Activated T-cell treated with anti-CD3 and anti-CD28 coated beads, Interleukin-2, amount 50 U/mL, for 48 hours (primary cell): ENCODE measurements at regions not wholly inside any gene's neighbourhood (a gene's known extent, or its start where the extent isn't known, plus 50 kb on each side); places are given as distances from the start of the nearest gene placed in this dataset.
"Not testable (repeated sequence)": the region's sequence is repeated elsewhere in the genome, so short reads cannot be mapped to it uniquely, and the experiment has no call there.

Experiments
- DNase-seq, 2 experiments: peaks; one replicate each; pipeline ENCODE4 v3.0.0-alpha.2; 2020

DNA sequence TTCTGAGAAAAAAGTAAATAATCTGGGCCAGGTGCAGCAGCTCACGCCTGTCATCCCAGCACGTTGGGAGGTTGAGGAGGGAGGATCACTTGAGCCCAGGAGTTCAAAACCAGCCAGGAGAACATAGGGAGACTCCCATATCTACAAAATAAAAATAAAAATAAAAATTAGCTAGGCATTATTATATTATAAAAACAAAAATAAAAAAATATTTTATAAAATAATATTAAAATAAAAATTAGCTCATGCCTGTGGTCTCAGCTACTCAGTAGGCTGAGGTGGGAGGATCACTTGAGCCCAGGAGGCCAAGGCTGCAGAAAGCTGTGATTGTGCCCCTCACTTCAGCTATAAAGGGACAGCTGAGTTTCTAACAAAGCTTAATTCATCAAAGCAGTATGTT is 362.9 kb downstream of the SMOC2 start:
- DNase-seq = no peak

GRCh38 chr6:168799067-168799466 is 358.1 kb downstream of the SMOC2 start:
- no peak for DNase-seq

DNA sequence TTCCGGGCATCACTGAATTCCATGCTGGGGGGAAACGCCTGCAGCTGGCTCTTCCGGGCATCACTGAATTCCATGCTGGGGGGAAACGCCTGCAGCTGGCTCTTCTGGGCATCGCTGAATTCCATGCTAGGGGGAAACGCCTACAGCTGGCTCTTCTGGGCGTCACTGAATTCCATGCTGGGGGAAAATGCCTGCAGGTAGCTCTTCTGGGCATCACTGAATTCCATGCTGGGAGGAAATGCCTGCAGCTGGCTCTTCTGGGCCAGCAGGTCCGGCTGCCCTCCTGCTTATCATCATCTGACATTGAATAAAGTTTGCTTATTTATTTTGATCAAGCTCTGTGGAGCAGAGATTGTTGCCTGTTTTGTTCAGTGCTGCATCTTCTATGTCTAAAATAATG is 355.1 kb downstream of the SMOC2 start:
- no peak for DNase-seq

- DNase-seq = not testable (repeated sequence)
These were observed 354.6 kb downstream of the SMOC2 start for GRCh38 chr6:168795611-168796010.

DNA sequence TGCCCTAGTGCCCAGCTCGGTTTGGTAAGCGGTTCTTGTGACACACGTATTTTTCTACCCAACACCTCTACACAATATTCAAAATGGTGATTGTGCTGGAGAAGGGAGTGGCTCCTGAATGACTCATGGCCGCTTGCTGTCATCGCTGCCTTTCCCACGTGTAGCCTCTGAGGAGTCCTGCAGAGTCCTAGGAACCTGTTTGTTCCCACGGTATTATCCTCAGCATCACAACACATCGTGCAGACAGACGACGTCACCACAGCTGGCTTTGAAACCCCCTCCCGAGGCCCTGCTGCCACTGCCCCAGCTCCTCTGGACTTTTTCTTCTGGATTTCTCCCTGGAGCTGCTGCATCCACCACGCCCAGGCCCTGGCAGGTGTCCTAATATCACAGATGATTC is 353.5 kb downstream of the SMOC2 start:
- DNase-seq = no peak

DNA sequence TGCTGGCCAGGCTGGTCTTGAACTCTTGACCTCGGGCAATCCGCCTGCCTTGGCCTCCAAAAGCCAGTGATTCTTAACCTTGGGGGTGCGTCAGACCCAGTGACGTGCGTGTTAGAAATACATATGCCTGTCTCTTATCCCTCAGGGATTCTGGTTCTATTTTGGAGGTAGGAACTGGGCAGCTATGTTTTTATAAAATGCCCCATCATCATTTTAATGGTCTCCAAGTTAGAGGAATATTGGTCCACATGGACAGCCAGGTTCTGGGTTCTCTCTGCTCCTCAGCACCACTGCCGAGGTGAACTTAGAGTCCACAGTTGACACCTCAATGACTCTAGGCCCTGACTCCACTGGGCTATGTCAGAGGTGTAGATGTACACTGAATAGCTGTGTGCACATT is 352.7 kb downstream of the SMOC2 start:
- DNase-seq = no peak

- no peak for DNase-seq
These were observed 350.9 kb downstream of the SMOC2 start for GRCh38 chr6:168791917-168792316.

- DNase-seq = no peak
These were observed 348.7 kb downstream of the SMOC2 start for GRCh38 chr6:168789699-168790098.

GRCh38 chr6:168785720-168786511 is 344.9 kb downstream of the SMOC2 start:
- DNase-seq = no peak

DNA sequence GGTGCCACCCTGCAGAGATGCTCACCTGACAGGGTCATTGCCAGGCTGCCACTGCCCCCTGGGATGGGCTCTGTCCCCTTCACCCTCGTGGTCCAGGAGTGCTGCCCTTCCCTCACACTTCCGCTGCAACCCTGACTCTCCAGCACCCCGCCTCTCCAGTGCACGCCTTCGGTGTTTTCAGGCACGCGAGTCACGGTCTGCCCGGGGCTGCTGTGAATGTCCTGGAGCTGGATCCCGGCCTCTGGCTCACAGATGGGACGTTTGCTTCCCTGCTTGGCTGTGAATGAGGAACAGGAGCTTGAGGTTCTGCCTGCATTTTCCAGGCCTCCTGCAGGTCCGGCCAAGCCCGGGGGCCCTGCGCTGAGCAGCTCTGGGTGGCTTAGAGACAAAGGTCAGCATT is 343.4 kb downstream of the SMOC2 start:
- no peak for DNase-seq

DNA sequence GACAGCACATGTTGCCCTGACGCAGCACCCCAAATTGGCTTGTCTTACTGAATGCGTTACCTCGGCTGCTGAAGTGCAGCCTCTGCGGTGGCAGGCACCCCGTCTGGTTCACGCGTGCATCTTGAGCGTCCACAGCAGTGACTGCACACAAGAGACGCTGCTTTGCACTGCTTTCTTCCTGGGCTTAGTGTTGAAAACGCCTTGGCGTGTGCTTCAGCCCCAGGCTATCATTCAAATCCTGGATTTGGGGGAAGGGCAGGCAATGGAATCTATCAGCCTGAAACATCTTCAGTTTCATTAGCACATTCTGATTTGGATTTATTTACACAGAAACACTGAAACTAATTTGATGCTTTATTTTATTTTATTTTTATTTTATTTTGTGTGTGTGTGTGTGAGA is 342.7 kb downstream of the SMOC2 start:
- no peak for DNase-seq

DNA sequence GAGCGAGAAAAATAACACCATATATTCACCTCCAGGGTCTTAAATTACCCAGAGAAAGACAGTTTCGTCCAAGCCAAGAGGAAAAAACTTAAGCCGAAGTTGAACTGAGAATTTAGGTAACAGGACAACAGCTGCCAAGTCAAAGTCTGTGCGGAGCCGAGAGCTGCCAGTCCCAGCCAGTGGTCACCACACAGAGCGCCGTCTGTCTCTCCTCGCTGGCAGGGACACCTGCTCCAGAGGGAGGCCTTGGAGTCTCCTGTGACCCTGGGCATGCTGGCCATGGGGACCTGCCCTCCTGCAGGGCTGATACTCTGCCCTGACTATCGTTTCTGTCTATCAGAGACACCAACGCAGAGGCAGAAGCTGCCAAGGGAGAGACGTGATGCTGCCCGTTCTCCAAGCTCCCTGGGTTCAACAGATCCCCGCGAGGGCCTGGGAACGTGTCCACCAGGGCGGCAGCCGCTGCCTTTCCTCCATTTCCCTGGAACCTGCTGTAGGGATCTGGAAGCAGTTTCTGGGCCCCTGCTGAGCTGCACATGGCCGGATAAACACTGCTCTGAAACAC is 341.3 kb downstream of the SMOC2 start:
- no peak for DNase-seq

- no peak for DNase-seq
These were observed 337.2 kb downstream of the SMOC2 start for GRCh38 chr6:168778201-168778600.

DNA sequence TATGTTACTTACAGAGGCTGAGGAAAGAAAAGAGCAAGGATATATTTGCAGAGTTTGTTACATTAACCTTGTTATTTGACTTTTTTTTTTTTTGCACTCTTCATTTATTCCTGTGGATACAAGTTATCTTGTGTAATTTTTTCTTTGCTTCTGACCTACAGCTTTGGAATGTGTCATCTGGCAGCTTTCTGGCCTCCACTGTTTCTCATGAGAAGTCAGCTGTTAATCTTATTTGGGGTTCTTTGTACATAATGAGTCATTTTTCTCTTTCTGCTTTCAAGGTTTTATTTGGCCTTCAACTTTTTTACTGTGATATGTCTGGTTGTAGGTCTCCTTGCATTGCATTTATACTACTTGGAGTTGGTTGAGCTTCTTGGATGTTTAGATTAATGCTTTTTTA is 333.4 kb downstream of the SMOC2 start:
- DNase-seq = no peak

DNA sequence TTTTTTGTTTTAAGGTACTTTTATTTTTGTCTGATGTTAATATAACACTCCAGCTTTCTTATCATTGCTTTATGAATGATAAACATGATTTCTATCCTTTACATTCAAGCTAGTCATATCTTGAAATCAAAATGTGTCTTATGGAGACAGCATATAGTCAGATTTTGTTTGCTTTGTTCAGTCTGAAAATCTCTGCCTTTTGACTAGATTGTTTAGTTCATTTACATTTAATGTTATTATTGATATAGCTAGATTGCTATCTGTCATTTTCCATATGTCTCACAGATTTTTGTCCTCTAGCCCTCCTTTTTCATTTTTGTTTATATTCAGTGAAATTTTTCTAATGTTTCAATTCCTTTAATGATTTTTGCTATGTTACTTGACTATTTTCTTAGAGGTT is 332.8 kb downstream of the SMOC2 start:
- no peak for DNase-seq

DNA sequence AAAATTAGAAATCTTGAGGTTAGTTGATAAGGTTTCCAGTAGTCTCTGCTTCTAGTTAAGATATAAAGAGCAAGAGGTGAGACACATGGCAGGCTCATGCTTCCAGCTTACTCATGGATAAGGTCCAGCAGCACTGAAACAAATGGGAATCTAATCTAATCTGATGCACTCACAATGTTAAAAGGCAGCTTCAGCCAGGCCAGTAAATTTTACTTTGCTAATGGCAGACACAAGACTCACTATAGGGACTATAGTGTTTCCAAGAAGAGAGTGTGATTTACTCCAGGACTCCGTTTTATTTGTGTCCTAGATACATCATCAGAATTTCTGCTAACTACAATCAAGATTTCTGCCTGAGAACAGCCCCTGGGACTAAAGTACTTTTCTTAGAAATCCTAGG is 324.8 kb downstream of the SMOC2 start:
- no peak for DNase-seq

DNA sequence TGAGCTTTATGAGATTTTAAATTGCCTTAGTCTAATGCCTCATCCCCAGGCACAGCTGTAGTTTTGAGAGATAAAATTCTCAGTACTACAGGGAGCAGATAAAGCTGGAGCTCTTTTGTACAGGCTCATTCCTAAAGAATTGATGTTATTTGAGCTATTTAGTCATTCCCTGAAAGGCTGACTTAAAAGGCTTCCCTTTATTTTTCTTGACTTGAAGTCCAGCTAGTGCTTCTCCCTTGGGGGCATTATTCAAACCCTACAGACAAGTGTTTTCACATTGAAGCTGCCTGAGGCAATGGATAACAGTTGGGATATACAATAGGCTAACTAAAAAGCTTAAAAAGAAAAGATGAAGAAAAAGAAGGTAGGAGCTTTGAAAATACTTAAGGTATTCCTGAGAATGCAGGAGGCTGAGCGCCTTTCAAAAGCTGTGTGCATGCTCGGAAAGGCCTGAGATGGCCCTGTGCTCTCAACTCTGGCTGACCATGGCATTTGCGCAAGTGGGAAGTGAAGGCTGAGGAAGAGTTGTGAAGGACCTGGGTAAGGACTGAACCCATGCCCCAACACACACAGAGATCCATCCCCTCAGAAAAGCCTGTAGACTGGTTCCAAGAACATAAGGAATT is 315.1 kb downstream of the SMOC2 start:
- no peak for DNase-seq

GRCh38 chr6:168746643-168747042 is 305.7 kb downstream of the SMOC2 start:
- no peak for DNase-seq

DNA sequence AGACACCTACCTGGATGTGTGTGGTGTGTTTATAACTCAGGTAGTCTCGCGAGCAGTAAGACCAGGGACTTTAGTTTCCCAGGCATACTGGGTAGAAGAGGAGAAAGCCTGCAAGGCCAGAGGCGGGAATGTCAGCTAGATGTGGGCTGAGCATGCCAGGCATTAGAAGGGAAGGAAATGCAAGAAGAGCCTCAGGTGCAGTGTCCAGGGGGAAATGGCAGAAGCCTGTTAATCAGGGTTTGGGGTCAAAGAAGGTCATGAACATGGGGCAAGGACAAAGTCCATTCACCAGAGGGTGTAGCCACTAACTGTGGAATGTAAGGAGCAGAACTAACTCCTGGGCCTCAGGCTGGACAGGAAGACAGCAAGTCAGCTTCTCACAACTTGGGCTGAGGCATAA is 305.0 kb downstream of the SMOC2 start:
- no peak for DNase-seq

- no peak for DNase-seq
These were observed 303.9 kb downstream of the SMOC2 start for GRCh38 chr6:168744861-168745260.

DNA sequence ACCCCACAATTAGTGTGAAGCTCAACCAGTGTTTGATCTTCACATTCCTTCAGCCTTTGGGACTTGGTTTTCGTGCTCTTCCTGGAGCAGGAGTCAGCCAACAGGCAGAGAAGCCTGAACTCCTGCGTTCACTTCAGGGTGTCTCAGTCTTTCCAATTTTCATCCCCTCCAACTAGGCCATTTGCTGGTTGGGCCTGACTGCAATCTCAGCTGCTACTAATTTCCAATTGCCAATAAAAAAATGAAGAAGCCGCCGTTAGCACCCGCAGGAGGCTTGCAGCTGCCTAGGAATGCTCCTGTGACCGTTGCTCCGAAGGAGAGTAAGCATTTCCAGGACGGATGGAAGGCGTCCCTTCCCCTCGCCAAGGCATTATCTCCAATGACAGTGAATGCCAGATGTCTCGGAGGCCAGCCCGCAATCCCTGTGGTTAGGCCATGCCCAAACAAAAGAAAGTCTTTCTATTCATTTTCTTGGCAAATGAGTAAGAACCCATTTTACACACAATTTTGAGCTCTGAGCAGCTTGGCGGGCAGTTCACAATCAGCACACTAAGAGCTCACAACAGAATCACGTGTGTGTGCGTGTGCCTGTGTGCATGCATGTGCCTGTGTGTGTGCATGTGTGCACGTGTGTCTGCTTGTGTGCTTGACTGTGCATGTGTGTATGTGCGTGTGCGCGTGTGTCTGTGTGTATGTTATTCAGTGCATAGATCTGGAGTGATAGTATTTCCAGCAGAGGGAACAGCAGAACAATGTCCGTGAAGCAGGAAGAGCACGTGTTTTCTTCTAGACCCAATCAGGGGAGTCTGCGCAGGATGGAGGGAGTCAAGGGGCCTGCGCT is 301.2 kb downstream of the SMOC2 start:
- DNase-seq = no peak

DNA sequence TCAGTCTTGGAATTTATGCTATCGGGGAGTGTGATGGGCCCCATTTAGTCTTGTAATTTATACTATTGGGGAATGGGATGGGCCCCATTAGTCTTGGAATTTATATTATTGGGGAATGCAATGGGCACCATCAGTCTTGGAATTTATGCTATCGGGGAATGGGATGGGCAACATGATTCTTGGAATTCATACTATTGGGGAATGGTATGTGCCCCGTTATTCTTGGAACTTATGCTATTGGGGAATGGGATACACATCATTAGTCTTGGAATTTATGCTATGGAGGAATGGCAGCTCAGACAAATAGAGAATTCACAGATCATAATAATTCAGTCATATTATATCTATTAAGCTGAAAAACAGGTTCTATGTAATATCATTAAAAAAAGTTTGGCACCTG is 300.3 kb downstream of the SMOC2 start:
- no peak for DNase-seq

DNA sequence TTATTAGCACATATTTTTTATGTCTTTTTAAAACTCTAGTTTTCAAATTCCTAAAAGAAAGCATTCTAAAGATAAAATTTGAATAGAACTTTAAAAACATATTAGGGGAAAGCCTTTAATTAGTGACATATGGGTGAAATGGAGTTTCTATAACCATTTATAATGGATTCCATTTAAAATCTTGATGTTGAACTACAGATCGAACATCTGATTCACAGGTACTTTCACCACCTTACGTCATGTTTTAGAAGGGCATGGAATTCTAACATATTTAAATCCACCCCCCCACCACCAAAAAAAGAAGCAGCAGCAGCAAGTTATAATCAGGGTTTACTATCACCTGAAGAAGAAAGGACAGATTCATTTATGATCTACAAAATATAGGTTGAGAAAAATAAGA is 298.4 kb downstream of the SMOC2 start:
- DNase-seq = no peak

DNA sequence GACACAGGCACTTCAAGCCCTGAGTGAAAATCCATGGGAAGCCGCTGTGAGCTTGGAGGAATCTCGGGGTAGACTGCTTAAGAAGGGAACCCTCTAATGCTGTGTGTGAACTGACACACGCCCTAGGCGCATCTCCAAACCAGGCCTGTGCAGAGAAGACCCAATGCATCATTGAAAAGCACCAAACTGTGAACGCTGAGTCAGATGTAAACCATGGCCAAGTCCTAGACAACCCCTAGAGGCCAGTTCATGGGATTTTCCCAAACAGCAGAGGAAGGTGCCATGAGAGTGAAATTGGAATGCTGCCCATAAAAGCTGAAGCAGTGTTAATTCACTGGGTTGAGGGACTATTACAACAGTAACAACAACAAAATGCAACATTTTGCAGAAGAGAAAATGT is 296.5 kb downstream of the SMOC2 start:
- DNase-seq = no peak
